ENCODE measurements at regions not wholly inside any gene's neighbourhood (a gene's known extent, or its start where the extent isn't known, plus 50 kb on each side); places are given as distances from the start of the nearest gene placed in this dataset.

GRCh38 chr17:77649717-77650211, 308.7 kb upstream of the TNRC6C start:
- no peaks in the 10 kb centered on the region for H3K9me3 ChIP-seq
- peaks cover 7% of the 10 kb centered on the region for H3K4me1 ChIP-seq
- DNase-seq (ENCODE audit: extremely low spot score in 2 of 2), result peak in 1 of 2 donors; percentile 25
- H3K4me3 ChIP-seq, result no peak overlapping the region
- no peaks in the 10 kb centered on the region for H3K27me3 ChIP-seq
- no peak overlapping the region for H3K27ac ChIP-seq
- H3K36me3 ChIP-seq, result no peaks in the 10 kb centered on the region
- no peak for TF ChIP-seq POLR2AphosphoS5 (IDR thresholded peaks at IDR 0.05; ENCODE audit: insufficient read depth in 1 of 2, low read depth in 1 of 2)
- TF ChIP-seq POLR2A (IDR thresholded peaks at IDR 0.05), result no peak
- TF ChIP-seq CTCF (IDR thresholded peaks at IDR 0.05), result no peak
- intact Hi-C loops (cut with DNase I), result no loop called here

GRCh38 chr17:77651988-77652387, 306.5 kb upstream of the TNRC6C start:
- Histone ChIP-seq H3K4me3 (no peak overlapping the region), H3K9me3 (no peaks in the 10 kb centered on the region), H3K27me3 (no peaks in the 10 kb centered on the region), H3K36me3 (no peaks in the 10 kb centered on the region), H3K27ac (no peak overlapping the region), H3K4me1 (no peaks in the 10 kb centered on the region)
- TF ChIP-seq POLR2AphosphoS5 (IDR thresholded peaks at IDR 0.05; ENCODE audit: insufficient read depth in 1 of 2, low read depth in 1 of 2), result no peak
- no peak for TF ChIP-seq POLR2A (IDR thresholded peaks at IDR 0.05)
- no peak for TF ChIP-seq CTCF (IDR thresholded peaks at IDR 0.05)
- intact Hi-C loops (cut with DNase I), result no loop called here
- DNase-seq (ENCODE audit: extremely low spot score in 2 of 2), result no peak

GRCh38 chr17:77654296-77654695, 304.2 kb upstream of the TNRC6C start:
- Histone ChIP-seq H3K9me3 (no peaks in the 10 kb centered on the region), H3K4me3 (no peak overlapping the region), H3K36me3 (no peaks in the 10 kb centered on the region), H3K4me1 (no peaks in the 10 kb centered on the region), H3K27me3 (no peaks in the 10 kb centered on the region), H3K27ac (no peak overlapping the region)
- TF ChIP-seq POLR2AphosphoS5 (IDR thresholded peaks at IDR 0.05; ENCODE audit: insufficient read depth in 1 of 2, low read depth in 1 of 2), result no peak
- no peak for TF ChIP-seq CTCF (IDR thresholded peaks at IDR 0.05)
- TF ChIP-seq POLR2A (IDR thresholded peaks at IDR 0.05), result no peak
- intact Hi-C loops (cut with DNase I), result no loop called here
- no peak for DNase-seq (ENCODE audit: extremely low spot score in 2 of 2)

GRCh38 chr17:77654850-77655249, 303.7 kb upstream of the TNRC6C start:
- Histone ChIP-seq H3K4me3 (no peak overlapping the region), H3K4me1 (no peaks in the 10 kb centered on the region), H3K36me3 (no peaks in the 10 kb centered on the region), H3K9me3 (no peaks in the 10 kb centered on the region), H3K27me3 (no peaks in the 10 kb centered on the region), H3K27ac (no peak overlapping the region)
- TF ChIP-seq POLR2AphosphoS5 (IDR thresholded peaks at IDR 0.05; ENCODE audit: insufficient read depth in 1 of 2, low read depth in 1 of 2) (no peak), POLR2A (IDR thresholded peaks at IDR 0.05) (no peak), CTCF (IDR thresholded peaks at IDR 0.05) (no peak)
- no peak for DNase-seq (ENCODE audit: extremely low spot score in 2 of 2)
- intact Hi-C loops (cut with DNase I), result no loop called here

GRCh38 chr17:77656054-77656453, 302.4 kb upstream of the TNRC6C start:
- no peak overlapping the region for H3K27ac ChIP-seq
- DNase-seq (ENCODE audit: extremely low spot score in 2 of 2), result no peak
- intact Hi-C loops (cut with DNase I), result no loop called here

More at GRCh38 chr17:77656054-77656453, 302.4 kb upstream of the TNRC6C start:
- no peaks in the 10 kb centered on the region for H3K4me1 ChIP-seq
- TF ChIP-seq CTCF (IDR thresholded peaks at IDR 0.05) (no peak), POLR2AphosphoS5 (IDR thresholded peaks at IDR 0.05; ENCODE audit: insufficient read depth in 1 of 2, low read depth in 1 of 2) (no peak), POLR2A (IDR thresholded peaks at IDR 0.05) (no peak)
- H3K4me3 ChIP-seq, result no peak overlapping the region
- H3K27me3 ChIP-seq, result no peaks in the 10 kb centered on the region
- H3K9me3 ChIP-seq, result no peaks in the 10 kb centered on the region
- no peaks in the 10 kb centered on the region for H3K36me3 ChIP-seq

Data from vagina (tissue), 2 donors.